ENCODE measurements at regions not wholly inside any gene's neighbourhood (a gene's known extent, or its start where the extent isn't known, plus 50 kb on each side); places are given as distances from the start of the nearest gene placed in this dataset.

GRCh38 chr7:46557295-46557711, 636.2 kb upstream of the IGFBP3 start:
- no peak for TF ChIP-seq POLR2A (IDR thresholded peaks at IDR 0.05)
- no peak for TF ChIP-seq CTCF (IDR thresholded peaks at IDR 0.05)
